ENCODE measurements at regions not wholly inside any gene's neighbourhood (a gene's known extent, or its start where the extent isn't known, plus 50 kb on each side); places are given as distances from the start of the nearest gene placed in this dataset.
A peak's percentile ranks its signal among the peaks of the same experiment; 100 is the strongest.

DNA sequence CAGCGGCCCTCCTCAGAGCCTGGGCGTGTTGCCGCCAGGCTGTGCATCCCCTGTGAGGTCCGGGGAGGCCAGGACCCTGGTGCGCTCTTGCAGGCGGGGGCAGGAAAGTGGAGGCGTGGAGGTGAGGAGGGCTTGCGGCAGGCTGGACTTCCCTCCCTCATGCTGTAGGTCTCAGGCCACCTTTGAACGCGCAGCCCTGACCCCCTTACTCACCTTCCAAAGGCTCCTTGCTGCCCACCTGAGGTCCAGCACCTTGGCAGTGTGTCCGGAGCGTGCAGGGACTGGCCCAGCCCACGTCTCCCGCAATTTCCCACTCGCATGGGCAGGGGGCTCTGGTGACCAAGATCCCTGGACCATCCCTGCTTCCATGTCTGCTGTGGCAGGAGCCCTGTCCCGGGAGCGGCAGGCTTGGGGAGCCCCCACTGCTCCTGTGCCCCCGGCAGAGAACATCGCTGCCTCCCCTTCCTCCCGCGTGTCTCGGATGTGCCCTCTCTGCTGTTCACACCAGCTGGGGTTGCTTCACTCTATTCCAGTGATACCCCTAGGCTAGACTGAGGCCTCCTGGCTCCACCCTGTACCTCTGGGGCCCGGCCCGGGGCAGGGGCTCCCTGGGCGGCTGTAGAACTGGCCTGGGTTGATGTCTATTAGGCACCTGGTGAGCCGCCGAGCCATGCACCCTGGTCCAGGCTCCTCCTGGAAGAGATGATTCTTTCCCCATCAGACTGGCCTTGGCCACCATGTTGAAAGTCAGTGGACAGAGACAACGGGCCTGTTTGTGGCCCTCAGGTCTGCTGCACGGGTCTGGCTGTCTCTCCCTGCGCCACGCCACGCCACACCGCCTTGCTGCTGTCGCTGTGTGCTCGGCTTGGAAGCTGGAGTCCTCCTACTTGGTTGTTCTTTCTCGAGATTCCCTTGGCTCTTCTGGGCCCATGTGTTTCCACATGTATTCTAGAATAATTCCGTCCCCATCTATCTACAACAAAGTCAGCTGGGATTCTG is 95.4 kb upstream of the ADRA2C start:
- DNase-seq, result no peak

- no peak for DNase-seq
These were observed 96.6 kb upstream of the ADRA2C start for GRCh38 chr4:3669553-3669949.

- DNase-seq, result no peak
These were observed 97.2 kb upstream of the ADRA2C start for GRCh38 chr4:3668825-3669552.

DNA sequence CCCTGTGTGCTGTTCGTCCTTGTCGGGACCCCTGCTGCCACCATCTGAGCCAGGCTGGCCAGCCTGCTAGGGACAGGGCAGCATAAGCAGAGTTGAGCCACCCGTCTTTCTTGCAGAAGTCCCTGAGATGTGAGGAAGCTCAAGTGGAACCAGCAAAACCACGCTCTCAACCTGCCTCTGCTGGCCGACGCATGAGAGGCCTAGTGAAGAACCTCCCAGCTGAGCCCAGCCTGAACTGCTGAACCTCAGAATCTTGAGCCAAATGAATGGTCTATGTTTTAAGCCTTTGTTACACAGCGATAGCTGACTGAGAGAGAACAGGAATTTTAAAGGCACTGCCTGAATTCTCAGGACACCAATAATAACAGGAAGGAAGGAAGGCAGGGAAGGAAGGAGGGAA is 98.9 kb upstream of the ADRA2C start:
- no peak for DNase-seq

DNA sequence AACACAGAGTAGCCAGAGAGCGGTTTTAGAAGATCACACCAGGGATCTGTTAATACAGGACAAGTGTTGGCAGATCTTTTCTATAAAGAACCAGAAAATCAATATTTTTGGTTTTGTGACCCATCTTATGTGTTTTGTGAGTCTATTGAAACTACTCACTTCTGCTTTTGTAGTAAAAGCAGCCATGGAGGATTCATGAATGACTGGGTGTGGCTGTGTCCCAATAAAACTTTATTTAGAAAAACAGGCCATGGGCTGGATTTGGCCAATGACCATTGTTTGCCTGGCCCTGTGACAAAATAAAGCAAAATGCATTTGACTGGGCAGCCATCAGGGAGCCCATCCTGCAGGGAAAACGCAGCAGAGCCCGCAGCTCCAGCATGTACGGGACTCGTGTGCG is 99.9 kb upstream of the ADRA2C start:
- no peak for DNase-seq

GRCh38 chr4:3665360-3665891 is 100.8 kb upstream of the ADRA2C start:
- no peak for DNase-seq

DNA sequence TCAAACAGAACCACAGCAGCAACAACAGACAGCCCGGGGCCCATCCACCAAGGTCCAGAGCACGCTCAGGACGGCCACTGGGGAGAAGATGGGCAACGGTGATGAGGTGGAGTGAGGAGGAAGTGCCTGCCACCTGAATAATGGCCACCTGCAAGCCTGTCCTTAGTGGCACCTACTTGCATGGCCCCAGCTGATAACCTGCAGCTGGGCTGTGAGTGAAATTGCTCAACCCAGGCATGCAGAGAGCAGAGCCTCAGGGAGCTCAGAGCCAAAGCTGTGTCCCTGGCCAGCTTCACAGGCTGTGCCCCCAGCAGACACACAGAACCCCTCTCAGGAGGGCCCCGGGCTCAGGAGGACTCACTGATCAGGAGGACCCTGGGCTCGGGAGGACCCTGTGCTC is 102.4 kb upstream of the ADRA2C start:
- no peak for DNase-seq

DNA sequence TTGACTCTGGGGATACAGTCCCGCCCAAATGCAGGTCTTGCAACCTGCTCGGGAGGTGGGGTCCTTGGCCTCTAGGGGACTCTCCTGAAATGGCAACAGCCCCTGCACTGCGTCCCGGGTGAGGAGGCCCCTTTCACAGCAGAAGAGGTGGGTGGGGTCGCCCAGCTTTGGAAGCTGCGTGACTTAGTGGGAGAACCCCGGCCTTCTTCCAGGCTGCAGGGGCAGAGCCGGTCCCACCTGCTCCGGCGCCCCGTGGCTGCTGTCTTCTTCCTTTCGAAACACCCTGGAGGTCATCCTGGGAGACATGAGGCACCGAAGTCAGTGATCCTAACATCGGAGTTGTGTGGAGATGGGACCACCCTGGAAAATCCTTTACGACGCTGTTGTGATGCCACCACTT is 103.7 kb upstream of the ADRA2C start:
- DNase-seq, result no peak

GRCh38 chr4:3661989-3662388 is 104.2 kb upstream of the ADRA2C start:
- DNase-seq, result no peak

DNA sequence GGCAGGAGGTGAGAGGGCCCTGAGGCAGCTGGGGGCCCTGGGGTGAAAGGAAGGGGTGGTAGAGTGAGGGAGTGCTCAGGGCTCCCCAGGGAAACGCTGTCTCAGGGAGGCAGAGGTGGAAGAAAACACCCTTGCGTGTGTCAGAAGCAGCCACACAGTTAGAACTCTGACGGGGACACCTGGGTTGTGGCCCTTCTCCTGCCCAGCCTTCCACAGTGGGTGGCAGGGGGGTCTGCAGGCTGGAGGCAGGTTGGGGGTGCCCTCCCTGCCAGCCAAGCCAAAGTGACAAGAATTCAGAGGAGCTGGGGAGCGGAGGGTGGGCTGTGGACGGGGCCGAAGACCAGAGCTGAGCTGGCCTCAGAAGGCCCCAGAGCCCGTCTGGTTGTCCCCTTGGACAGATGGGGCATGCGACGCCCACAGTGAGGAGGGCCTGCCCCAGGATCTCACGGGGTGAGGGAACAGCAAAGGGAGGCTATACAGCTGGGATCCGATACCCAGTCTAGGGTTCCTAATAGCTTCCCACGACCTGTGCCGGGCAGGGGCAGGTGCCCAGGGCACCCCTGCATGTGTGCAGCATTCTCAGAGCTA is 105.2 kb upstream of the ADRA2C start:
- DNase-seq, result no peak

- DNase-seq, result peak in 40 of 56 donors; percentile 6 to 75 (median 34)
These were observed 105.9 kb upstream of the ADRA2C start for GRCh38 chr4:3660086-3660927.

- no peak for DNase-seq
These were observed 107.1 kb upstream of the ADRA2C start for GRCh38 chr4:3659131-3659530.

GRCh38 chr4:3658530-3658913 is 107.7 kb upstream of the ADRA2C start:
- DNase-seq, result peak in 4 of 56 donors; percentile 14 to 26 (median 16)

GRCh38 chr4:3657902-3658529 is 108.2 kb upstream of the ADRA2C start:
- DNase-seq, result no peak

GRCh38 chr4:3656416-3657356 is 109.5 kb upstream of the ADRA2C start:
- no peak for DNase-seq

DNA sequence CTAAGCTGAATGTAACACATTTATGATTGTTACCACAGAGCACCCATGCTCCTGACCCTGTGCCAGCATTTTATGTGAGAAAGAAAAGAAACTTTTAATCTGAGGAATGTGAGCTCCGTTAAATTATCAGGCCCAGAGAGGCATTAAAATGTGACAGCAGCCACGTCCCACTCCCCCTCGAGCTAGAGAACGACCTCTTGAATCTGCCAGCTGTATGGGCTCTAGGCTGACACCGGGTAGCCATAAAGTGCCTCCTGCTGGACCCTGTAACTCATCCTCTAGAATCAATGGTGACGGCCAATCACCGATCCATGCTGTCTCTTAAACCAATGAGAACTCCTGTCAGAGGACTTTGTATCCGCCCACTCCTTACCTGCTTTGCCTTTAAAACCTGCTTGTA is 110.2 kb upstream of the ADRA2C start:
- DNase-seq, result no peak

DNA sequence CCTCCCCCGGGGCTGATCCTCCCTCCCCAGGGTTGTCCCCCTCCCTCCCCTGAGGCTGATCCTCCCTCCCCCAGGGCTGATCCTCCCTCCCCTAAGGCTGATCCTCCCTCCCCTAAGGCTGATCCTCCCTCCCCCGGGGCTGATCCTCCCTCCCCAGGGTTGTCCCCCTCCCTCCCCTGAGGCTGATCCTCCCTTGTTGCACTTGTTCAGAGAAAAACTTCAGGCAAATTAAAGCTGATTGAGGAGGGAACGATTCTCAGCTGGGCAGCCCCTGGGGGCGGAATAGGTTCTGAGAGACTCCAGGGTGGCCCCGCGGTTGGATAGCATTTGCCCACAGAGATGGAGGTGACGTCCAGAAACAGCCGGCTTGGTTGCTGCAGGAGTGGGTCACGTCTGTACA is 110.7 kb upstream of the ADRA2C start:
- DNase-seq, result no peak

DNA sequence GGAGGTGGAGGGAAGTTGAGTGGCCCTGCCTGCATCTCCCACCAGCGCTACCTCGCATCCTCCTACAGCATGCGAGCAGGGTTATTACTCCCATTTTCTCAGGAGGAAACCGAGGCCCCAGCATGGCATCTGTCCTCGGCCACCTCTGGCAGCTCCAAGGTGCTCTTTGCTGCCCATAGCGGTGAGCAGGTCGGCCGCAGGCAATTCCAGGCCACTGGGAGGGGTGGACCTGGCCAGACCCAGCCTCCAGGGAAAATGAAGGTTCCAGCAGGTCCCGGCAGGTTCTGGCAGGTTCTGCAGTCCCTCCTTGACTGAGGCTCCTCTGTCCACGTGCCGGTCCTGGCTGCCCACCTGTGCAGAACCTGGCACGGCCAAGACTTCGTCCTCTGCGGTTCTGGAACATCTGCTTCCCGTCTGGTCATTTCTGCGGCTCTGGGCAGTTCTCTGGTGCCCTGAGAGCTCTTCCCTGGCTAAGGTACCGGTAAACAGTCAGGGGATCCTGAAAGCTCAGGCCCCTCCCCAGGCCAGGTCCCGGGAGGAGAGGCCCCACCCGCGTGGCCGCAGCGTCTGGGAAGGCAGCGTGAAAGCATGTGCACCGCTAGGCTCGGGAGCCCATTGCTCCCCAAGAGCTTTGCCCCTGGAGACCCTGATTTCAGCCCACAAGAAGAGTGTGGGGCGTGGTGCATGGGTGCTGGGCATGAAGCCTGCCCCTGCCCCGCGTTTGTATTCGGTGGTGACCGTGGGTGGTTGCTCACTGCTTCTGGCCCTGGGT is 112.0 kb upstream of the ADRA2C start:
- DNase-seq, result no peak
